Effector memory CD8-positive, alpha-beta T cell (primary cell): ENCODE measurements at regions not wholly inside any gene's neighbourhood (a gene's known extent, or its start where the extent isn't known, plus 50 kb on each side); places are given as distances from the start of the nearest gene placed in this dataset.

Source experiments
- ATAC-seq: fragments of 150-1000 bp; cut with Tn5 transposase; replicated peaks from 2 replicates; pipeline ENCODE4 v1.10.0; 2021; ENCODE audit warnings: mild to moderate bottlenecking, moderate library complexity
- DNase-seq, 3 experiments: peaks; one replicate each; pipeline ENCODE4 v3.0.0; 2021
- H3K27ac Mint-ChIP-seq, 2 donors: one replicate each; pipeline ENCODE4 v1.8.0; 2022; ENCODE audit warnings: mild to moderate bottlenecking in 2 of 2, mixed read lengths in 2 of 2, moderate library complexity in 2 of 2
- H3K27me3 Mint-ChIP-seq, 2 donors: one replicate each; pipeline ENCODE4 v1.8.0; 2022; ENCODE audit warnings: mixed read lengths in 2 of 2
- H3K36me3 Mint-ChIP-seq: one replicate; pipeline ENCODE4 v1.8.0; 2022; ENCODE audit warnings: mild to moderate bottlenecking, moderate library complexity, mixed read lengths; ENCODE audit not compliant: insufficient read depth
- H3K4me1 Mint-ChIP-seq, 2 donors: one replicate each; pipeline ENCODE4 v1.8.0; 2022; ENCODE audit warnings: low read depth in 2 of 2, mixed read lengths in 2 of 2
- H3K4me3 Mint-ChIP-seq, 2 donors: one replicate each; pipeline ENCODE4 v1.8.0; 2022; ENCODE audit warnings: mild to moderate bottlenecking in 2 of 2, mixed read lengths in 2 of 2, moderate library complexity in 2 of 2
- H3K9me3 Mint-ChIP-seq, 2 donors: one replicate each; pipeline ENCODE4 v1.8.0; 2022; ENCODE audit warnings: mixed read lengths in 2 of 2

DNA sequence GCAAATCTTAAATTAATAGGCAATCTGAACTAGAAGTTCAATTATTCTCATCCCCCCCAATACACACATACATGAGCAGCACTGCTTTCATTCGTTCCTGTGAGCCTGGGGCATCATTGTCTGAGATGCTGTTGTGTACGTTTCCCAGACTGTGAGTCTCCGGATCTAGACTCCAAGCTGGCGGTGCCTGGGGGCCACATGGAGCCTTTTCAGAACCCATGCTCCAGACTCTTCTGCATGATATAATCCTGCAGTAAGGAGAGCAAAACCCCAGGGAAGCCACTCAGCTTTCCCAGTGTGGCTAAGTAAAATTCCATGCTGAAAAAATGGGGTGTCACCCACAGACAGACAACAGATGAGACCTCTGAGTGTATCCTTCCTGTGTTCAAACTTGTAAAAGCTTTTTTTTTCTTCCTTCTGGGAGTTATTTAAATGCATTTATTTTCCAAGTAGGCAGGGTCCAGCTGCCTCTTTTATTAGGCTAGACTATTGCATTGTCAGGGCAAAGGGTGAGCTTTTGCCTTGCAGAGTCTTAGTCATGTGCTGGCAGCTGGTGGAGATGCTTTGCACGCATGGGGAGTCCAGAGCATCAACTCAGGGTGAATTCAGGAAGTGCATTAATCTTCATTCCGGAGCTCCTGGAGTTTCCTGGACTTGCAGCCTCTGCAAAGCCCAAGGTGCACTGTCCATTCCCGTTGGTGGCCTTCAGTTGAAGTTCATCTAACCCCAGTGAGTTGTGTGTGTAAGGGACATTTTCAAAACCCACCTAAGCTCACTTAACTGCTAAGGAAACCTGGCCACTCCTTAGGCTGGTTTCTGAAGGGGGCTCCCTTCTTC is 185.7 kb upstream of the ADO start:
- DNase-seq = no peak
- peaks cover 24 to 29% of the 10 kb centered on the region in 2 donors for H3K4me1 Mint-ChIP-seq
- H3K27ac Mint-ChIP-seq = no peak overlapping the region
- no peaks in the 10 kb centered on the region for H3K9me3 Mint-ChIP-seq
- H3K4me3 Mint-ChIP-seq = no peak overlapping the region
- no peak for ATAC-seq
- peaks cover 0 to 6% of the 10 kb centered on the region in 2 donors for H3K27me3 Mint-ChIP-seq
- H3K36me3 Mint-ChIP-seq = no peaks in the 10 kb centered on the region

DNA sequence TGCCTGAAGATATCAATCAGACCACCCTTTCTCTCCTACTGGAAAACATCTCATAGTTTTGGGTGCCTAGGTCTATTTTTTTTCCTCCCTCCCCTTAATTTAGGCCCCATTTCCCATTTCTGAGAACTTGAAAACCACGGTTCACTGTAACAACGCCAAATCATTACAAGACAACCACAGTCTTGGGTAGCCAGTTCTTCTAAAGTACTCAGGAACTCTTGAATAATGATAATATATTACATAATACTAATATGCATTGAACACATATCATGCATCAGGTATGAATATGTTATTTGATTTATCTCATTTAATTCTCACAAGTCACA is 185.1 kb upstream of the ADO start:
- no peak for DNase-seq
- Mint-ChIP-seq H3K4me1 (peaks cover 21 to 25% of the 10 kb centered on the region in 2 donors), H3K36me3 (no peaks in the 10 kb centered on the region), H3K27me3 (peaks cover 0 to 6% of the 10 kb centered on the region in 2 donors), H3K27ac (no peak overlapping the region), H3K4me3 (no peak overlapping the region), H3K9me3 (no peaks in the 10 kb centered on the region)
- no peak for ATAC-seq

DNA sequence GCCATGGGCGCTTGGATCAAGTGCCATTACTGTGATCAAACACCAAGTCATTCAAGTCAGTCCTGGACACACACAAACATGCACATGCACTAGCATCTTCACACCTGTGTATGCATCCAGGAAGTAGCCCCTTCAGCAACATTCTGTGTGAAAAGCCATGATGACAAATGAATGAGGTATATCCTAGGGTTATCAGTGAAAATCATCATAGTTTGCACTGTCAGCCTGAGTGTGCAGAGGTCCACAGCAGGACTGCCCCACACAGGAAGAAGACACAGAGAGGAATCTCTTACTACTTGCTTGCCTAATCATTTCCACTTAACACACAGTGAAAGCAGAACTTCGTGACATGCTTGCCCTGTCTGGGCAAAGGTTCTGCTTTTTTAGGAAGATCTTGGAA is 184.0 kb upstream of the ADO start:
- Mint-ChIP-seq H3K27ac (peak overlapping the region in 1 of 2 donors; percentile 35), H3K27me3 (peaks cover 0 to 6% of the 10 kb centered on the region in 2 donors), H3K4me1 (peaks cover 10 to 15% of the 10 kb centered on the region in 2 donors), H3K4me3 (no peak overlapping the region), H3K36me3 (no peaks in the 10 kb centered on the region), H3K9me3 (no peaks in the 10 kb centered on the region)
- DNase-seq = no peak
- ATAC-seq = peak; percentile 54

DNA sequence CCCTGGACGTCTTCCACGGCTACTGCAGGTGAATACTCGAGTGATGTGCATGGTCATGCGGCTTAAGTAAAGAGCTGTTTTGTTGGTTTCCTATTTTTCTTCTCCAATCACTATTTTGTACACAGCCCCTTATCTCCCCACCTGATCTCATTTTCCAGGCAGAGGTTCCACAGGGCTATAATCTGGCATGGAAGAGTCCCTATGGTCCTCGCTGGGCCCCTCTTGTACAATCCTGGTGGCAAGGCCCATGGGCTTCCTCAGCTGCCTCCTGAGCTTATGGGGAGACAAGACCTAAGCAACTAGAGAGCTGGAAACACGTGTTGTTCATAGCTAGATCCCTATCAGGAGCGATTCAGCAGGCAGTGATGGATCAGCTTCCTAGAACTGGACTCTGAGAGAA is 181.3 kb upstream of the ADO start:
- ATAC-seq (no peak), DNase-seq (no peak)
- Mint-ChIP-seq H3K4me1 (peaks cover 6 to 13% of the 10 kb centered on the region in 2 donors), H3K27ac (no peak overlapping the region), H3K36me3 (no peaks in the 10 kb centered on the region), H3K27me3 (peaks cover 0 to 6% of the 10 kb centered on the region in 2 donors), H3K9me3 (no peaks in the 10 kb centered on the region), H3K4me3 (no peak overlapping the region)

DNA sequence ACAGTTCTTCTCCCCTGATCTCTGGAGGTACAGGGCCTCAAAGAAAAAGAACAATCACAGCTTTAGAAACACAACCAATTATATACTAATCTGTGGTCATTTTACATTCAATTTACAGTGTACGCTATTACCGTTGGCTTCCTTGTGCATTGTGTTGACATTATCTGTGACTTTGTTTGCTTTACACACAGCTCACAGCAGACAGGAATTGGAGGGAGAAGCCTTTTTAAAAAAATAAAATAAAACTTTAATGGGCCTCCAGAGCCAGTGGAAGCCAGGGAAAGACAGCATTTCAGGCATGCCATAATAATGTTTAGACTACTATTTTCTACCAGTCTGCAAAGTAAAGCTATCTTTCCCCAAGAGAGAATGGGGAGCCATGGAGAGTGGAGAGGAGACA is 179.0 kb upstream of the ADO start:
- no peak for DNase-seq
- no peak overlapping the region for H3K4me3 Mint-ChIP-seq
- no peaks in the 10 kb centered on the region for H3K9me3 Mint-ChIP-seq
- H3K36me3 Mint-ChIP-seq = no peaks in the 10 kb centered on the region
- H3K27me3 Mint-ChIP-seq = peaks cover 0 to 6% of the 10 kb centered on the region in 2 donors
- H3K4me1 Mint-ChIP-seq = peaks cover 3 to 4% of the 10 kb centered on the region in 2 donors
- no peak overlapping the region for H3K27ac Mint-ChIP-seq
- ATAC-seq = no peak

DNA sequence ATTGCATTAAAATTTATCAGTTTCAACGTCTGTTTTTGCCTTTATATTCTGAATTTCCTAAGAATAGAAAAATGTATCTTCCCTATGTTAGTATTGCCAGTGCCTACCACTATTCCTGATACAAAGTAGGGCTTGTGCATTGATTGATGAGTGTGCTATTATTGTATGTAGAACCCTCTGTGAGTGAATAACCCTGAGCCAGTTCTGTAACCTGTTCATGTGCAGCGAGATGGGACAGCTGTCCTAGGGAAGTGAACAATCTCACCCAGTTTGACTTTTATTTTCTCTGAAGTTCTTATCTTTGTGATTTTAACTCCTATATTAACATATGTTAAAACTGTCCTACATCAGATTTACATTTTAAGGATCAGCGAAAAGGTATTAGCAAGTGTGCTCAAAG is 178.4 kb upstream of the ADO start:
- DNase-seq = no peak

DNA sequence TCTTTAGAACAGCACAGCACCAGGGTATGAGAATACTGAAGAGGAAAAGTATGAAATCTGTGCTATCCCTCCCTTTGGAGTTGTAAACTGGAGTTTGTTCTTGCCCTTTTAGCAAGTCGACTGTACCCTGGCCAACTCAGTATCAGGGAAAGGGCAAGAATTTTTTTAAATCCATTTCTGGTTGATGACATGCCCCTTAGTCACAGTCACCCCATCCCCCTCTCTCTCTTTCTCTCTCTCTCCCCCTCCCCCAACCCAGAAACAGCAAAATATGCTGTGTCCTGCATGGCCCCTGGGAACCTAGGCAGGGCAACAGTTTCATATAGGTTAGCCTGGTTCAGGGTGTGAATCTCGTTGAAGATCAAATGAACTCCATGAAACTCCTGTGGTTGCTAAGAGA is 177.7 kb upstream of the ADO start:
- Mint-ChIP-seq H3K36me3 (no peaks in the 10 kb centered on the region), H3K9me3 (no peaks in the 10 kb centered on the region), H3K4me3 (no peak overlapping the region), H3K4me1 (peaks cover 4 to 6% of the 10 kb centered on the region in 2 donors), H3K27me3 (peaks cover 0 to 6% of the 10 kb centered on the region in 2 donors), H3K27ac (peak overlapping the region in 1 of 2 donors; percentile 9)
- no peak for DNase-seq
- no peak for ATAC-seq

More for the DNA sequence above, 178.4 kb upstream of the ADO start:
- Mint-ChIP-seq H3K27ac (no peak overlapping the region), H3K27me3 (peaks cover 0 to 6% of the 10 kb centered on the region in 2 donors), H3K9me3 (no peaks in the 10 kb centered on the region), H3K36me3 (no peaks in the 10 kb centered on the region), H3K4me3 (no peak overlapping the region), H3K4me1 (no peaks in the 10 kb centered on the region)
- ATAC-seq = no peak

DNA sequence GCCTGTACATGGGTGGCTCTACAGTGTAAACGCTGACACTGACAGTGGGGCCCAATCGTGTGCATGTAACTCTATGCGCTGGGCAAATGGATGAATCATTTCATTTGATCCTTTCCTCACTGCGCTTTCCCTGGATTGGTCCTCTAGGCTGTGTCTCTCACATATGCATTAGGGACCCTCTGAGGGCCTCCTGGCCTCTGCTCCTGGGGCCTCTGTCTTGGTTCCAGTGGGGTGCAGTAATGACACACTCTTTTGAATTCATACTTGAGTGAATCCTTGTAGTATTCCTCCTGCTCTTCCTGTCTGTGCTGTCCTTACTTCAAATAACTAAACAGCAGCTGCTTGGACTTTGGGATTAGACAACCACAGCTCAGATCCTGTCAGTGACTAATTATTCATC is 176.5 kb upstream of the ADO start:
- Mint-ChIP-seq H3K4me1 (peaks cover 11 to 18% of the 10 kb centered on the region in 2 donors), H3K27me3 (no peaks in the 10 kb centered on the region), H3K9me3 (no peaks in the 10 kb centered on the region), H3K4me3 (no peak overlapping the region), H3K27ac (no peak overlapping the region), H3K36me3 (peaks cover 5% of the 10 kb centered on the region)
- no peak for ATAC-seq
- DNase-seq = no peak

DNA sequence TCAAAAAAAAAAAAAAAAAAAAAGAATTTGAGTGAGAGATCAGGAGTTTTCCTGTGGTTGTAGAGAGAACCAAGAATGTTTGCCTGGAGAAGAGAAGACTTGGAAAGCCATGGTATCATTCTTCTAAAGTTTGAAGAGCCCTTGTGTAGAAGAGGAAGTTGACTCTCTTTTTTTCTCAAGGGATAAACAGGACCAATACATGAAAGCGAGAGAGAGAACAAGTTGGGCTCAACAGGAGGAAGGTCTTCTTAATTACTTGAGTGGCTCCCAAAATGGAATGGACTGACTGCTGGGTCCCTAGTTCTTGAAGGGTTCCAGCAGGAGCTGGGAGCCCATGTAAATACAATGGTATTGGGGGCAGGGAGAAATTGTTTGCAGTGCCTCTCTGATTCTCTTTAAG is 173.3 kb upstream of the ADO start:
- H3K27ac Mint-ChIP-seq = peak overlapping the region; percentile 97 to 99
- H3K4me3 Mint-ChIP-seq = no peak overlapping the region

DNA sequence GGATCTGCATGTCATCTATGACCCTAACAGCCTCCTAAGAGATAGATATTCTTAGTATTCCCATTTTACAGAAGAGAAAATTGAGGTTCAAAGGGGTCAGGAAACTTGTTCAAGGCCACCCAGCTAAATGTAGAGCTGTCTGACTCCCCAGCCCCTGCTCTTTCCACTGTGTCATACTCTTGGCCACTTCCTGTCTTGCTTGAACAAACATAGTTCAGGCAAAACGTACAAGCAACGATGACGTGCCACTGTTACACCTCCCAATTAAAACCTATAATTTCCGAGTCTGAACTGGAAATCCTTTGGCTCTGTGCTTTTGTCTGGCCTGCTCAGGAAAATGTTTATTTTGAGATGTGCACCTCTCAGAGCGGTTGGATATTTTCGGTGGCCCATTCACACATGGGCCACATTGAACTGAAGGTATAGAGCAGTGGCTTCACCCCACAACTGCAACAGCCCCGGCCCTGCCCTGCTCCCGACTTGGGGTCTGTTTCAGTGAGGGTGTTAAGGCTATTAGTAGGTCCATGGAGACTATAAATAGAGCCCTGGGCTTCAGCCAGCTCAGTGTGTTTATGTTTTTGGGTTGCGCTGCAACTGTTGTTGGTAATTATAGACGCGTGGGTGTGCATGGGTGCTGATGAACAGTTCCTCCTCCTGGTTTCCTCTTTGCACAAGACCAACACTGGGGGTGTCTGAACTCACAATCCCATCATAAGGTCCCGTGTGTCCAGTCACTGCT is 172.3 kb upstream of the ADO start:
- Mint-ChIP-seq H3K27ac (peak overlapping the region; percentile 97 to 99), H3K27me3 (no peaks in the 10 kb centered on the region), H3K4me3 (peak overlapping the region; percentile 76 to 78), H3K9me3 (no peaks in the 10 kb centered on the region), H3K36me3 (peaks cover 5% of the 10 kb centered on the region), H3K4me1 (peaks cover 17 to 30% of the 10 kb centered on the region in 2 donors)
- ATAC-seq (peak; percentile 88), DNase-seq (peak; percentile 47 to 65 (median 48))

More for the DNA sequence above, 173.3 kb upstream of the ADO start:
- Mint-ChIP-seq H3K9me3 (no peaks in the 10 kb centered on the region), H3K4me1 (peaks cover 17 to 30% of the 10 kb centered on the region in 2 donors), H3K27me3 (no peaks in the 10 kb centered on the region), H3K36me3 (peaks cover 5% of the 10 kb centered on the region)
- ATAC-seq = no peak
- DNase-seq = no peak

DNA sequence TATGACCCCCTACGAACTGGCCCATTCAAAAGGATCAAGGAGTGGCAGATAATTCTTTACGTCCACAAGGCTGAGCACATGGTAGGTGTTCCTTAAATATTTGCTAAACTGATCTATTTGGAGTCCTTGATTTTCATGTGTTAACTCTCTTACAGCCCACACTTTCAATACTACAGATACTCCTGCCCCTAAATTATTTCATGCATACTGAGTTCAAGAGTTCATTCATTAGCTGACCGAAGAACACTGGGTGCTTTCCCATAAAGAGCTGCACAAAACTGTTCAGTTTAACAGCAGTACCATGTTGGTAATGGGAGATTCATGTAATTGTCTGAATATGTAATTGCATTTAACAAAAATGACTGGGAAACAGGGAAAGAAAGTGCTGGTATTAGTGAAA is 170.5 kb upstream of the ADO start:
- Mint-ChIP-seq H3K36me3 (peaks cover 5% of the 10 kb centered on the region), H3K4me1 (peaks cover 17 to 30% of the 10 kb centered on the region in 2 donors), H3K4me3 (no peak overlapping the region), H3K27ac (peak overlapping the region in 1 of 2 donors; percentile 99), H3K9me3 (no peaks in the 10 kb centered on the region), H3K27me3 (no peaks in the 10 kb centered on the region)
- no peak for ATAC-seq
- no peak for DNase-seq

DNA sequence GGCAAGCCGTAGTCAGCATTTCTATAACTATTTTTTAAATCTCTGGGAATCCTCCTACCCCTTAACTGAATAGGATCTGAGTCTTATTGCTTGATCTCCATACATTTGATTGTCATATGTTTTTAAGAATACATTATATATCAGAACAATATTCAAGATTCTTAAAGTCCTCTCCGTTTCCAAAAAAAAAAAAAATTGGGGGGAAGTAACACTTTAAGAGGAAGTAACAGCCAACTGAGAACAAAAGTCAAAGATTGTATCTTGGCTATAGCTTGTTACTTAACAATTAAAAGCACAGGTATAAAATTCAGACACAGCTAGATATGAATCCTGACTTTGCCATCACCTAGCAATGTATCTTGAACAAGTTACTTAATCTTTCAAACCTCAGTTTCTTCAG is 169.9 kb upstream of the ADO start:
- Mint-ChIP-seq H3K4me1 (peaks cover 17 to 30% of the 10 kb centered on the region in 2 donors), H3K36me3 (peaks cover 5% of the 10 kb centered on the region), H3K4me3 (peak overlapping the region in 1 of 2 donors; percentile 18), H3K9me3 (no peaks in the 10 kb centered on the region), H3K27me3 (no peaks in the 10 kb centered on the region), H3K27ac (no peak overlapping the region)
- ATAC-seq (no peak), DNase-seq (no peak)

DNA sequence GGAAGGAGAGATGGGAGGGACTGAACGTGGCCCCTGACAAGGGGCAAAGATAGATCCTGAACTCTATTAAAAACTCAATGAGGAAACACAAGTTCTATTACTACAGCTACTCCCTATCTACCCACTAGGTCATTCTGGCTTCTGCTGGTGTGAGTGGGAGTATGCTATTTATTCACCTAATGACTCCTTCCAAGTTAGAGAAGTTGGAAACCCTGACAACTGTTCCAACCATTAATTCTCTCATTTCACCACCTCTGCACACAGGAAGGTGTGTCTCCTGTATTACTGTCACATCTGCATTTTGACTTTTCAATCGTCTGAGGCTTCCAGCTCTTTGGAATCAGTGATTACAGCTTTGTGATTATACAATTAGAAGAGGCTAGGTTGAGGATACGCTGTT is 169.4 kb upstream of the ADO start:
- Mint-ChIP-seq H3K9me3 (no peaks in the 10 kb centered on the region), H3K36me3 (peaks cover 5% of the 10 kb centered on the region), H3K27me3 (no peaks in the 10 kb centered on the region), H3K4me1 (peaks cover 17 to 30% of the 10 kb centered on the region in 2 donors), H3K27ac (no peak overlapping the region), H3K4me3 (peak overlapping the region in 1 of 2 donors; percentile 18)
- no peak for DNase-seq
- ATAC-seq = no peak

DNA sequence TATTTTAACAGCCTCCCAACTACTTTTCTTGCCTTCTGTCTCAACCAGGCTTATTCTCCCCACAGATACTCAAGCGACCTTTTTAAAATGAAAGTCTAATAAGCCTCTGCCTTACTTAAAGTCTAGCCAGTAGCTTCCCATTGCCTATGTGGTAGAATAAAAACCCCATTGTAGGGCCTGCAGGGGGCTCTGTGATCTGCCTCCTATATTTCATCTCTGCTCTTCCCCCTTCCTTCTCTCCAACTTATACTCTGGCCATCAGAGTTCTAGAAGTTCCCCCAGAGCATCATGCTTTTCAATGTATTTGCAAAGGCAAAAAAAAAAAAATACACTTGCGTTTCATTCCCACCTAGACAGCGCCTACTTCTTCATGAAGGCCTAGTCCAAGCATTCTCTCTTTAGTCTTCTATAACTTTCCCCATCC is 167.7 kb upstream of the ADO start:
- no peak for DNase-seq

More for the DNA sequence above, 167.7 kb upstream of the ADO start:
- Mint-ChIP-seq H3K9me3 (no peaks in the 10 kb centered on the region), H3K27me3 (no peaks in the 10 kb centered on the region), H3K27ac (no peak overlapping the region), H3K36me3 (peaks cover 5% of the 10 kb centered on the region), H3K4me1 (peaks cover 13 to 24% of the 10 kb centered on the region in 2 donors), H3K4me3 (no peak overlapping the region)
- ATAC-seq = no peak
